DMS153 treated with DMSO at 0.1 percent for 48 hours (cell line): ENCODE measurements at regions not wholly inside any gene's neighbourhood (a gene's known extent, or its start where the extent isn't known, plus 50 kb on each side); places are given as distances from the start of the nearest gene placed in this dataset.

Source experiments
- DNase-seq: peaks from one replicate; lab custom pipeline; 2025; ENCODE audit not compliant: unreplicated experiment; lab: John Stamatoyannopoulos, UW

DNA sequence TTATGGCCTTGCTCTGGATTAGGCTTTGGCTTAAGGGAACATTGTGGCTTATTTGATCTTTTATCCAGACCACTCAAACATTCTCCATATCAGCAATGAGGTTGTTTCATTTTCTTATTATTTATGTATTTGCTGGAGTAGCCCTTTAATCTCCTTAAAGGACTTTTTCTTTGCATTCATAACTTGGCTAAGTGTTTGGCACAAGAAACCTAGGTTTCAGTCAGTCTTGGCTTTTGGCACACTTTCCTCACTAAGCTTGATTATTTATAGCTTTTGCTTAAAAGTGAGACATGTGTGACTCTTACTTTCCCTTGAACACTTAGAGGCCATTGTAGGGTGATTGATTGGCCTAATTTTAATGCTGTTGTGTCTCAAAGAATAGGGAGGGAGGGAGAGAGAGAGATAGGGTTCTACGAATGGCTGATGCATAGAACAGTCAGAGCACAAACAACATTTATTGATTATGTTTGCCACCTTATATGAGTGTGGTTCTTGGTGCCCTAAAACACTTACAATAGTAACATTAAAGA lies 2265.3 kb upstream of the C9orf72 start:
- DNase-seq, result no peak

DNA sequence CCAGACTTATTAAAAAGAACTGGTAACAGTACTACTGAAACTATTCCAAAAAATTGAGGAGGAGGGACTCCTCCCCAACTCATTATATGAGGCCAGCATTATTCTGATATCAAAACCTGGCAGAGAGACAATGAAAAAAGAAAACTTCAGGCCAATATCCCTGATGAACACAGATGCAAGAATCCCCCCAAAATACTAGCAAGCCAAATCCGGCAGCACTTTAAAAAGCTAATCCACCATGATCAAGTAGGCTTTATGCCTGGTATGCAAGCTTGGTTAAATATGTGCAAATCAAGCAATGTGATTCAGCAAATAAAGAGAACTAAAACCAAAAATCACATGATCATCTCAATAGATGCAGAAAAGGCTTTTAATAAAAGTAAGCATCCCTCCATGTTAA lies 2271.0 kb upstream of the C9orf72 start:
- no peak for DNase-seq

DNA sequence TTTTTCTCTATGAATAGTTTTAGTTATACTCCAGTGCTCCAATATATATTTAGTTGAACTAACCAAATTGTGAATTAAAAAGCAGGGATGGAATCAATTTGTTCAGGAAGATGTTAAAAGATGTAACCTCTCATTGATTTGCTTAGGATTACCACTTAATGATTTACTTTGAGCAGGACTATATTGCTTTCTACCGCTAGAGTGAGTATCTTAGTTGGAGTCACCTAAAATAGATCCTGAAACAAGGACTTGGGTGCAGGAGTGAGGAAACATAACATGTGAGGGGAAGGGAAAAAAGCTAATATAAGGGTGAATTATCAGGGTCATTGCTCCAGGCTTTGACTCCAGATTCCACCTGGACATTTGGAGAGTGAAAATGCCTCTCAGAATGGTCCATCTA lies 2277.4 kb upstream of the C9orf72 start:
- DNase-seq, result no peak

DNA sequence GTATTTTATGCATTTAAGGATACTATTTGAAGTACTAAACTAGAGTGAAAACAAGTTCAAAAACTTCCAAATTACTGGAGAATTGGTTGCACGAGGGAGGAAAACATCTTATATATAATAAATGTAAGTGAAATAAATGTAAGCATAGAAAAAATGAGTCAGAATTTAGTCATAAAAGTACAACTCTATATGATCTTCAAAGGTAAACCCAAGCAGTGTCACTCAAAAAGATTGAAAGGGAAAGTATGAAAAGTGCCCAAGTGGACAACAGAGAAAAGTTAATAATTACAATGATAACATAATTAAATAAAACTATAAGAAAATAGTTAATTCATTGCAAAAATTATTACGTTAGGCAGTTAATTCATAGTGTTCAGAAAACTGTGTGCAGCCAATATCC lies 2288.5 kb upstream of the C9orf72 start:
- no peak for DNase-seq

DNA sequence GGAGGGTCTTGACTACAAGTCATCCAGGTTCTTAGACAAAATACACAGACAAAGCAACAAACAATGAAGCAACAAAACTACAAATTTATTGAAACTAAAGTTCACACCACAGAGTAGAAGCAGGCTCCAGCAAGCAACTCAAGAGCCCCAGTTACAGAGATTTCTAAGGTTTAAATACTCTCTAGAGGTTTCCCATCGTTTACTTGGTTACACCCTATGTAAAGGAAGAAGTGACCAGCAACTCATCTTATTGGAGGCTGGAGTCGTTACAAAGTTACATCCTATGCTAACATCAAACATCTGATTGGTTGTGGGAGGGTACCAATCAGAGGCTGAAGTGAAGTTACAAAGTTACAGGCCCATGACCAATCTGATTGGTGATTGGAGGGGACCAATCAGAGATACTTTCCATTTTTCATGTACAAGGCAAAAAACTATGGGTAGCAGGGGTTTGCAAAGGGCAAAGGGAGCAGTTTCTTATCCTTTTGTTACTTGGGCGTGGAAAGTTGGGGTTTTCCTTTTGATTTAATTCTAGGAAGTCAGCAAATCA lies 2292.6 kb upstream of the C9orf72 start:
- no peak for DNase-seq

DNA sequence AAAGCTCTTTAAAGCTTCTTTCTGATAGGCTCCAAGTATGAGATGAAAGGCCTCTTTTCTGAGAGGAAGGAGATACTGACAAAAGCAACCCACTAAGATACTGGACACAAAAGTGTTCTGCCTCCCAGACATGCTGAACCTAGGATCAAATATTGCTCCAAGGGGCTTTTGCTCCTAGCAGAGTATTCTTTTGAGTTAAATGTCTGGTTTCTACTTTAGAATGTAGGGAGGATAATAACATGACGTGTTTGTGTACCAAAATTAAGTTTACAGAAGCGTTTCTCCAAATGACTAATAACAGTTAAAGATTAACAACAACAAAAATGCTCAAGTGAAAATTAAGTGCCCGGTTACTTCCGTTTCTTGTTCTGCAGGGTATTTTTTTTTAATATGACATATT lies 2293.3 kb upstream of the C9orf72 start:
- no peak for DNase-seq

DNA sequence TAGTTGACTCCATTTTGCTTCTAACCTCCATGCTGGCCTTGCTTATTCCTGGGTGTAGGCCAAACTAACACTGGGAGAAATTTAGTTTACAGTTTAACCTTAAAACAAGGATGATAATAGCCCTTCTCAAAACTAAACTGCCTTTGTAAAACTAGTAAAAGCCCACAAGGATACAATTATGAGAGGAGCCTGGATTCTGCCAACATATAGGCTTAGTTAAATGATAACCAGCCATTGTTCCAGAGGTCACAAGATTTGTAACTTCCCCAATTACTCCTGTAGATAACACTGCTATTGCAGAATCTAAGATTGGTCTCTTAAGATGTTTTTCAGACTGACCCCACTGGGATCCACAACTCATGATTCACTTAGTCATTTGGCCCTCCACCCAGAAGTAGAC lies 2300.3 kb upstream of the C9orf72 start:
- DNase-seq, result no peak

DNA sequence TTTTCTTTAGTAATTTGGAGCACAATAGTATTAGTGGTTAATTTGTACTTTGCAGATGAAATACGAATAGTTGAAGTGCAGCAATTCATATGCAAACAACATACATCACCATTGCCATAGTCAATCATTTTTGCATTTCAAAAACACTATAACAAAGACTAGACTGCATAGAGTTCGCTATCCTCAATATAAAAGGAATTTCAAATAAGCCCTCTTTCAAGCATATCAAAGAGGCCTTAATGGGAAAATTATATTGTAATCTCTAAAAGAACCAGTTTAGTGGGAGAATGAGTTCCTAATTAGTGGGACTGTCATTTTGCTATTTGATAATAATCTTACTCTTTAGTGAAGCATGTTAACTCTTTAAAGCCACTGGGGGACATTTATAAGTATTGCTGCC lies 2302.3 kb upstream of the C9orf72 start:
- DNase-seq, result no peak

DNA sequence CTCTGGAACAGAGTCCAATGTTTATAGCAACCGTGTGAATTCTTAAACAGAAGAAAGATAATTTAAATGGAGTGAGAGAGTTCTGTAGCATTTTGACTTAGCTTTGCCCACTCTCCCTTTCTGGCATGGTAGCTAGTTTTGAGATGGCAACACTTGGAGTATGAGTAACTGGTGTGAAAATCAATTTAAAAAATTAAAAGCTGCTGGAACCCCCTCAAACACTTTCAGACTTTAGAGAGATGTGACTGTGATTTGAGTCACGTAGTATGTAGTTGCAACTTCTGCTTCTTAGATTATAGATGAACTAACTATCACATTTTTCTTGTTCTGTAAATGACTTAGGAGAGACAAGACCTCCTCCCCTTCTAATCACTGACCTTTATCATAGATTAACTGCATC lies 2309.5 kb upstream of the C9orf72 start:
- no peak for DNase-seq

DNA sequence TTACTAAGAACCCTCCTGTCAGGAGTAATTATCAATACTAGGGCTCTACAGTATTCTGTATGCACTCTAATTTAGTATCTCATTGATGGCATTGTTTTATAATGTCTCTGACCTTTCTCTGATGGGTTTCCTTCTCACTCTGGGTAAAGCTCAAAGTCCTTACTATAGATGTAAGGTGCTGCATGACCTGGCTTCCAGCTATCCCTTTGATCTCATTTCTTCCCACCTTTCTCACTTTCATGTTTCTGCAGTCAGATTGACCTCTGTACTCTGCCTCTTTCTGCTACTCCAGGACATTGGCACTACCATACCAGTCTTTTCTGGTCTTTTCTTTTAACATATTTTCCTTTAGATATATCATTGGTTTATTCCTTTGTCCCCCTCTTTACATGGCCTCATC lies 2332.8 kb upstream of the C9orf72 start:
- DNase-seq, result no peak

DNA sequence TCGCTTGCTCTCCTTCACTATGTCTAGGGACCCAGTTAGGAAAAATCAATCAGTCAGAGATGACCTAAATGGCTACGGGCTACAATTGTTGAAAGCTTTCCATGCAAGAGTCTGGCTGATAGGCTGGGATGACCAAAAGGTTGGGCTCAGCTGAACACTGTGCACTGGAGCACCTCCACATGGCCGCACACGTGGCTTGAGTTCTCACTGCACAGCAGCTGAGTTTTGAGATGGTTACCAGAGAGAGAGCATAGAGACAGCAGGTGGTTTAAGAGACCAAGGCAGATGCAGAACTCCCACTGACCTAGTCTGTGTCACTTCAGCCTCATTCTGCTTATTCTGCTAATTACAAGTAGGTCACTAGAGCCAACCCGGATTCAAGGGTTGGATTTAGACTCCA lies 2354.8 kb upstream of the C9orf72 start:
- DNase-seq, result no peak

DNA sequence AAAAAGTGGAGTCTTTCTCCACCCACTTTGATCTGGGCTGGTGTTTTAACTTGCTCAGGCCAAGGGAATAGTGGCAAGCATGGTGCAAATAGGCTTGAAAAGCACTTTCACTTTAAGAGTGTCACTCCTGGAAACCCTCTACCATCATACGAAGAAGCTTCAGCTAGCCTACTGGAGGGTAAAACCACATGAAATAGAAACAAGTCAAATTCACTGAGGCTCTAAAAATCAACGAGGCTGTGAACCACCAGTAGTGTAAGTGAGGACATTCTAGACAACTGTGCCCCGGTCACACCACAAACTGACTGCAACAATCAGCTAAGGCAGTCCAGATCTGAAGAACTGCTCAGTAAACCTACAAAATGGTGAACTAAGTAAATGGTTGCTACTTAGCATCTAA lies 2366.3 kb upstream of the C9orf72 start:
- DNase-seq, result no peak

DNA sequence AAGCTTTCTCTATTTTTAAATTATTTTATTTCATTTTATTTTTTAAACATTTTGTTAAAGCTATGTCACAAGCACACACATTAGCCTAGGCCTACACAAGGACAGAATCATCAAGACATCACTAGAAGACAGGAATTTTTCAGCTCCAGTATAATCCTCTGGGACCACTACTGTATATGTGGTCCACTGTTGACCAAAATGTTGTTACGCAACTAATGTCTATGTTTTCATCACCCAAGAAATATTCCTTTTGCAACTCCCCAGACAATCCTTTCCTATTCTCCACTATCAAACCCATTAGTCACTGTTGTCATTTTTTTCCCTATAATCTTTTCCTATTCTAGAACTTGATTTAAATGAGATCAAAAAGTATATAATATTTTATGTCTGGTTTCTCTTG lies 2371.7 kb upstream of the C9orf72 start:
- DNase-seq, result no peak

DNA sequence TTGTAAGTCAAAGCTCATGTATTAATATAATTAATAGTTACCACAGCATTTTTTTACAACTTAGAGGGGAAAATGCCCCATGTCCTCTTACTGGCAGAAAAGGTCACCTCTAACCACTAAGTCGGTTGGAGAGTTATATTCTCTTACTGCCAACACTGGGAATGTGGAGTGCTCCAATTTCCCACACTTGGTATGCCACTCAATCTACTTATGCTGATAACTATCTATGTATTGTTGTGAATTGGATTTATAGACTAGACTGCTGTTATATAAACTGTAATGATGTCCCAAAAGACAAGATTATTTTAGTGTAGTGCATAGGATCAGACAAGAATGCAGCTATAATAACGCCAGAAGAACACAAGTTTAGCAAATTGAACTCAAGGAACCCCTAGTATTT lies 2385.2 kb upstream of the C9orf72 start:
- DNase-seq, result no peak

DNA sequence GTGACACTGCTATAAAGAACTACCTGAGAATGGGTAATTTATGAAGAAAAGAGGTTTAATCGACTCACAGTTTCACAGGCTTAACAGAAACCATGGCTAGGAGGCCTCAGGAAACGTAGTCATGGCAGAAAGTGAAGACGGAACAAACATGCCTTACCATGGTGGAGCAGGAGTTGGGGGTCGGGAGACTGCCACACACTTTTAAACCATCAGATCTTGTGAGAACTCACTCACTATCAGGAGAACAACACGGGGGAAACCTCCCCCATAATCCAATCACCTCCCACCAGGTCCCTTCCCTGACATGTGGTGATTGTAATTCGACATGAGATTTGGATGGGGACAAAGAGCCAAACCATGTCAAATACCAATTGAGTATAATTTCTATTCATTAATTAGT lies 2392.6 kb upstream of the C9orf72 start:
- no peak for DNase-seq

DNA sequence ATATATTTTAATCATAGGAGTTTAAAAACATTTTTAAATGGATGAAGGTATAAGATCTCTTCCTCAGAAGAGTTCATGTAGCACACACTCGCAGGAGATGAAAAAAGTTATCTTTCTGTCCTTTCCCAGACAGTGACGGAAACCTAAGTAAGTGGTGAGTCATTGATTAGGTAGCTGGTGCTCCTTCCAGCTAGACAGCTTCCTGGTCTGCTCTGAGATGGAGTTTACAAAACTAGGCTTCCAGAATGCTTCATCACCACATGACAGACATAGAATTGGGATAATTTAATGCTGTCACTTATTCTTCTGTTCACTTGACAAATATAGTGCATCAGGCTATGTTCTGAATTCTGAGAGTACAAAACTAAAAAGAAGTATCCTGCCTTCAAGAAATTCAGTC lies 2393.0 kb upstream of the C9orf72 start:
- DNase-seq, result no peak

DNA sequence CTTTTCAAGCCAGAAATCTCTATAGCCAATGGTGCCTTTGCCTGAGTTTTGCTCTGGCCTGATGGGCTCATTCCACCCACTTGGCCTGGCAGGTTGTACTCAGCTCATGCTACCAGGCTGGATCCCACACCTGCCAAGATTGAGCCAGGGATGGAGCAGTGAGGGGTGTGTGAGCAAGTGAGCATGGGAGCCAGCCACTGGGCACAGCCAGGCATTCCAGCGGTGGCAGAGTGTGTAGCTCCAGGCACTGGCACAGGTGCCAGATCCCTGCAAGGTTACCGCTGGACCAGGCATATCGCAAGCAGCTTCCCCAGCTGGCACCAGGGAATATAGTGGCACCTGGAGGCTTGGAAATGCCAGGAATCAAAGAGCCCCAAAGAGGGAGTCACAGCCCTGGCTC lies 2395.6 kb upstream of the C9orf72 start:
- no peak for DNase-seq

DNA sequence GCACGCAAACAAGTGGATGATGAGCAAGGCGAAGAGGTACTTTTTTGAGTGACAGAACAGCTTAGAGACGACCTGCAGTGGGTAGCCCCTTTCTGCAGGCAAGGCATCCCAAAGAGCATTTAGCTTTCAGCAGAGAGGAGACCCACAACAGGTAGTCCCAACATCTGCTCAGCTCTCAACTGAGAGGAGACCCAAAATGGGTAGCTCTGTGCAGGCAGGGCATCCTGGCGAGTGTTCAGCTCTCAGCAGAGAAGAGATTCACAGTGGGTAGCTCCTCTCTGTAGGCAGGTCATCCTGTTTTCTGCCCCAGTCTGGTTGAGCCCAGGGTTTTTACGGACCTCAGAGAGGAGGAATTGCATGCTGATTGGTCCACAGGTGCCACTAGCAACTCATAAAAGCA lies 2396.1 kb upstream of the C9orf72 start:
- no peak for DNase-seq

DNA sequence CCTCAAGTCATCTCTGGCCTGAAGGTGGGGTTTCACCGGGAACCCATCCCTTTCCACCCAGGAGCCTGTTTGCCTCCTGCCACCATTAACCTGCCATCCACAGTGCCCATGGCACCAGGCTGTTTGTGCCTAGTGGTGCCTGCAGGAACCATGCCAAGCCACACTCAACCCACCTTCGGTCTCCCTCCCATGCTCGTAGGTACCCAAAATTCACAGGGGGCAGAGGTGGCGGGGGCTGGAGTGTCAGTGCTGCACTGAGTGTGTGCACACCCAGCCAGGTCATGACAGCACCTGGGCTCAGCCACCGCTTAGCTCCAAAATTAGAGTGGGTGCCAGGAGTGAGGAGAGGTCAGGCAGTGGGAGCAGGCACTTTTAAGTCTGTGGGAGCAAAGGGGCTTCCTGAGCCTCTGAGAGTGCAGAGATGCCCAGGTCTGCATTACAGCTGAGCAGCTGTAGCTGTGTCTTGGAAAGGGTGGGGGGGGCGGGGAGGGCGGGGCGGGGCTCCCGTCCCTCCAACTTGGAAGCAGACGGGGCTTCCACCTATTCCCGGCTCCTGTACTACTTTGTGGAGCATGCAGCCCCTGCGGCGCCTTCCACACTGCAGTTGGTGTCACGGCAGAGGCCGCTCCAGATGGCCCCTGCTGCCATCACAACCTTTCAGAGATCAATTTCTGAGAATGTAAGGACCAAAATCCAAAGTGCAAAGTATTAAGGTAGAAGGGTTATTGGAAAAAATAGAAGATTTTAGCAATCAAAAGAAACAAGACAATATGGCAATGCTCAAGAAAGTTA lies 2396.8 kb upstream of the C9orf72 start:
- no peak for DNase-seq

DNA sequence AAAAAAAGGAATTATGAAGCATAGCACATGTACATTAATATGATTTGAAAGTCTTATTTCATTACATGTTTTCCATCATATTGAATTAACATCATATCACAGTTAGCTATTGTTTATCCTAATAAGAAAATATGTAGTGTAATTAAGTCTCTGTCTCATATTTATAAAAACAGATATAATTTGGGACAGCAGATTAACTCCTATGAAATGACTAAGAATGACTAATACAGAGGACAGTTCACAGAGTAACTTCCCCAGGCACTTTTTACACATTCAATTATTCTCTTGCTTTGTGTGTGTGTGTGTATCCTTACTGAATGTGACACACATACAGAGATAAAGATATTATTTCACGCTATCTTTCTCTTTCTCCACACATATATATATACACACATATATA lies 2400.9 kb upstream of the C9orf72 start:
- DNase-seq, result no peak

DNA sequence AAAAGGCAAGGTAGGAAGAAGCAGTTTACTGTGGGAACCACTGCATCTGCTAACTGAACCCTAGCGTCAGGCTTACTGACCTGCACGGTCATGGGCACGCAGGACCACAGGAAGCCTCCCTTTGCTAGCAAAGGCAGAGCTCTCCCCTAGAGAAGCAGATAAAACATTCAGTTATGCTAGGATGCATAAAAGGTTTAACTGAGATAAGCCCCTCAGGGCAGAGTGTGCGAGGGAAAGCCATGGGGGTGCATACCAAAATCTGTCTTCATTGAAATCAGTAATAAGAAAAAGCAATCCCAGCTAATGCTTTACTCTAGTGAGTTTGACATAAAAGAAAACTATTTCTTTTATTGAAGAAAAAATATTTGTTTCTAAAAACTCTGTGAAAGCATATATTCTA lies 2403.7 kb upstream of the C9orf72 start:
- no peak for DNase-seq

DNA sequence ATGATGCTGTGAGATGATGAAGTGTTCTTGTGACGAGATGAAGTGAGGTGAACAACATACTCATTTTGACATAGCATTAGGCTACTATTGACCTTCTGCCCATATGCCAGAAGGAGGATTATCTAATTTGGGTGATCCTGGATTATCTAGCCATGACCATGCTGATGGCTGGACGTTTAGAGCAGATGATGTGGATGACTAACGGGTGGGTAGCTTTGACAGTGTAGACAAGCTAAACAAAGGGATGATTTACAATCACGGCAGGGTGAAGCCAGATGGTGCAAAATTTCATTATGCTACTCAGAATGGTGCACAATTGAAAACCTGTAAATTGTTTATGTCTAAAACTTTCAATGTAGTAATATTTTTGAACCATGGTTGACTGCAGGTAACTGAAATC lies 2403.4 kb upstream of the ACO1 start:
- DNase-seq, result no peak

DNA sequence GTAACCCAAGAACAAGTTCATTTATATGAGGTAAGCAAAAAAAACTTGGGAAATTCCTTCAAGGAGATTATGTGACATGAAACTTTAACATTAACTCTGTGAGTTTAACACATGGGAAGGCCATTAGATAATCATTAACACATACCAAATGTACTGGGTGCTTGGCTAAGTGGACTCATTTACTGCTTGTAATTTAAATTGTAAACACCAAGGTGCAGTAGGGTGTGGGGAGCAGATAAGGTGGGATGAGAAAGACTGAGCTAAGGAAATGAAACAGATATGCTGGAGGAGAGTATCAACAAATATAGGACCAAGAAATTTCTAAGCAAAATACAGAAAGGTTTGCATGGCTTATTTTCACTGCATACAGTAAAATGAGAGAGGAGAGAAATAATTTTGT lies 2384.8 kb upstream of the ACO1 start:
- no peak for DNase-seq
